ENCODE measurements at regions not wholly inside any gene's neighbourhood (a gene's known extent, or its start where the extent isn't known, plus 50 kb on each side); places are given as distances from the start of the nearest gene placed in this dataset.

- no peak for TF ChIP-seq CTCF (IDR thresholded peaks at IDR 0.05; ENCODE audit: poor library complexity)
- no peak for TF ChIP-seq EZH2phosphoT487 (IDR thresholded peaks at IDR 0.05; ENCODE audit: low read depth, severe bottlenecking, unreplicated experiment)
Measured at GRCh38 chr16:85248342-85248741, 136.1 kb upstream of the CIBAR2 start.

All from hepatocyte (in vitro differentiated cells).